ENCODE measurements at regions not wholly inside any gene's neighbourhood (a gene's known extent, or its start where the extent isn't known, plus 50 kb on each side); places are given as distances from the start of the nearest gene placed in this dataset.

DNA sequence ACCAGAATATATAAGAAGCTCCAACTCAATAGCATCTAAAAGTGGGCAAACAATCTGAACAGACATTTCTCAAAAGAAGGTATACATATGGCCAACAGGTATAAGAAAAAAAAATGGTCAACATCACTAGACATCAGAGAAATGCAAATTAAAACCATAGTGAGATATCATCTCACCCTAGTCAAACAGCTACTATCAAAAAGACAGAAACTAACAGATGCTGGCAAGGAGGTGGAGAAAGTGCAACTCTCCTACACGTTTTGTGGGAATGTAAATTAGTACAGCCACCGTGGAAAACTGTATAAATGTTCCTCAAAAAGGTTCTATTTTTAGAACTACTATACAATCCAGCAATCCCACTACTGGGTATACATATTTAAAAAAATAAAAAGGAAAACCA, 199.9 kb upstream of the SMC2 start:
- 97% methylated on average over 2 of the region's 2 CpGs; no CpG with 5 or more reads in 1 of the 2 experiments for WGBS, 2 experiments (ENCODE audit: extremely low coverage in 1 of 2, insufficient coverage in 1 of 2, insufficient read length in 1 of 2, insufficient replicate concordance in 2 of 2, low coverage in 1 of 2, low lambda C conversion rate in 2 of 2, missing lambda C conversion rate in 1 of 2)

More for the DNA sequence above, 199.9 kb upstream of the SMC2 start:
- no peak overlapping the region for H3K27ac ChIP-seq (ENCODE audit: low read depth, low read length)
- no peak overlapping the region for H2BK15ac ChIP-seq (ENCODE audit: low read length)
- no peak overlapping the region for H2BK20ac ChIP-seq (ENCODE audit: low read length)
- H4K5ac ChIP-seq (ENCODE audit: insufficient read length, low read depth, low read length) = no peak overlapping the region
- H4K8ac ChIP-seq (ENCODE audit: extremely low read depth, insufficient read depth, low read length) = no peak overlapping the region
- no peaks in the 10 kb centered on the region for H3K79me2 ChIP-seq (ENCODE audit: control insufficient read depth in 1 of 2, insufficient read depth in 2 of 2, low read length in 2 of 2)
- DNase-seq (ENCODE audit: low read depth in 1 of 2, low spot score in 2 of 2) (no peak), FAIRE-seq (no peak)
- H2BK120ac ChIP-seq (replicated peaks; ENCODE audit: low read depth, low read length) = no peak overlapping the region
- no peak overlapping the region for H2AFZ ChIP-seq (ENCODE audit: low read length)
- no peak for TF ChIP-seq SP1 (IDR thresholded peaks at IDR 0.05; ENCODE audit: low read depth, low read length)
- TF ChIP-seq ZNF274 (IDR thresholded peaks at IDR 0.05; ENCODE audit: borderline replicate concordance, extremely low read depth, low read length) = no peak
- no peak for TF ChIP-seq POLR2A (IDR thresholded peaks at IDR 0.05; ENCODE audit: control extremely low read depth in 1 of 2, low read depth in 2 of 2, low read length in 2 of 2)
- no peak for TF ChIP-seq NANOG (IDR thresholded peaks at IDR 0.05; ENCODE audit: insufficient read depth, low read depth, low read length, poor library complexity, severe bottlenecking)
- no peak for TF ChIP-seq CREB1 (IDR thresholded peaks at IDR 0.05)
- no peak overlapping the region for H3K56ac ChIP-seq (replicated peaks; ENCODE audit: insufficient read length, low read depth, low read length)
- no peak overlapping the region for H3K9ac ChIP-seq (replicated peaks in 1 of 4; ENCODE audit: extremely low read depth in 1 of 4, low read depth in 3 of 4, low read length in 3 of 4)
- CTCF ChIA-PET (ENCODE audit: partially characterized antibody) = no interaction called here
- no peaks in the 10 kb centered on the region for H4K20me1 ChIP-seq (replicated peaks in 1 of 2; ENCODE audit: control insufficient read depth in 1 of 2, insufficient read depth in 2 of 2, low read length in 2 of 2)
- no peak overlapping the region for H3K23ac ChIP-seq (ENCODE audit: insufficient read length)
- H2BK12ac ChIP-seq (ENCODE audit: low read depth, low read length) = no peak overlapping the region
- H3K18ac ChIP-seq (ENCODE audit: extremely low read depth, low read length) = no peak overlapping the region
- no peak overlapping the region for H2AK5ac ChIP-seq (ENCODE audit: low read depth, low read length)
- H3K27me3 ChIP-seq (replicated peaks in 1 of 4; ENCODE audit: control insufficient read depth in 3 of 4, extremely low read depth in 1 of 4, insufficient read depth in 3 of 4, low read length in 3 of 4) = no peaks in the 10 kb centered on the region
- H3K4me1 ChIP-seq (replicated peaks in 1 of 4; ENCODE audit: control insufficient read depth in 3 of 4, insufficient read depth in 4 of 4, low read length in 3 of 4) = no peaks in the 10 kb centered on the region
- H3K4ac ChIP-seq (replicated peaks; ENCODE audit: insufficient read length, low read depth, low read length) = no peak overlapping the region
- H3K9me3 ChIP-seq (ENCODE audit: insufficient read depth in 2 of 2, low read depth in 1 of 2, low read length in 1 of 2) = no peaks in the 10 kb centered on the region
- no peak overlapping the region for H3K14ac ChIP-seq (ENCODE audit: insufficient read length)
- no peaks in the 10 kb centered on the region for H3K23me2 ChIP-seq (ENCODE audit: low read depth, low read length)
- H3K79me1 ChIP-seq (ENCODE audit: low read depth, low read length) = no peaks in the 10 kb centered on the region
- no peak overlapping the region for H3K4me2 ChIP-seq (ENCODE audit: insufficient read depth in 1 of 2, low read depth in 2 of 2, low read length in 2 of 2)
- H4K91ac ChIP-seq (replicated peaks; ENCODE audit: insufficient read length, low read length) = no peak overlapping the region
- no peaks in the 10 kb centered on the region for H3K36me3 ChIP-seq (ENCODE audit: control insufficient read depth in 2 of 4, insufficient read depth in 4 of 4, low read length in 3 of 4)
- no peak overlapping the region for H3K4me3 ChIP-seq (ENCODE audit: extremely low read depth in 1 of 4, insufficient read depth in 2 of 4, low read depth in 3 of 4, low read length in 4 of 4)
- H2BK5ac ChIP-seq (ENCODE audit: low read depth, low read length) = no peak overlapping the region
- POLR2A ChIA-PET (ENCODE audit: partially characterized antibody) = no interaction called here
